Stimulated activated CD4-positive, alpha-beta T cell treated with anti-CD3 and anti-CD28 coated beads, Interleukin-15, amount 100 ng/mL, for 1 hour (primary cell): ENCODE measurements at regions not wholly inside any gene's neighbourhood (a gene's known extent, or its start where the extent isn't known, plus 50 kb on each side); places are given as distances from the start of the nearest gene placed in this dataset.

Experiments
- DNase-seq, 2 donors: peaks; one replicate each; pipeline ENCODE4 v3.0.0-alpha.2; 2020; ENCODE audit warnings: low read depth in 1 of 2, low spot score in 1 of 2

- no peak for DNase-seq
Observed at GRCh38 chr2:15040429-15041084, 408.0 kb downstream of the LRATD1 start.

- DNase-seq = no peak
Observed at GRCh38 chr2:15041429-15041837, 408.9 kb downstream of the LRATD1 start.

GRCh38 chr2:15042801-15043217 is 410.3 kb downstream of the LRATD1 start:
- DNase-seq = no peak

- no peak for DNase-seq
Observed at GRCh38 chr2:15043336-15044058, 411.0 kb downstream of the LRATD1 start.

- DNase-seq = no peak
Observed at GRCh38 chr2:15045054-15045453, 412.5 kb downstream of the LRATD1 start.

GRCh38 chr2:15047184-15047583 is 414.7 kb downstream of the LRATD1 start:
- no peak for DNase-seq

- no peak for DNase-seq
Observed at GRCh38 chr2:15048000-15048399, 415.5 kb downstream of the LRATD1 start.

- DNase-seq = no peak
Observed at GRCh38 chr2:15049096-15049993, 416.8 kb downstream of the LRATD1 start.

GRCh38 chr2:15050483-15050882 is 418.0 kb downstream of the LRATD1 start:
- no peak for DNase-seq

GRCh38 chr2:15053542-15053941 is 421.0 kb downstream of the LRATD1 start:
- no peak for DNase-seq

GRCh38 chr2:15058015-15058720 is 425.7 kb downstream of the LRATD1 start:
- no peak for DNase-seq

- no peak for DNase-seq
Observed at GRCh38 chr2:15058721-15059157, 426.2 kb downstream of the LRATD1 start.

- DNase-seq = no peak
Observed at GRCh38 chr2:15059870-15060512, 427.5 kb downstream of the LRATD1 start.

GRCh38 chr2:15061268-15061667 is 428.8 kb downstream of the LRATD1 start:
- DNase-seq = no peak

- no peak for DNase-seq
Observed at GRCh38 chr2:15066138-15066537, 433.6 kb downstream of the LRATD1 start.

GRCh38 chr2:15069149-15069548 is 436.6 kb downstream of the LRATD1 start:
- no peak for DNase-seq

- DNase-seq = no peak
Observed at GRCh38 chr2:15072836-15073235, 440.3 kb downstream of the LRATD1 start.

GRCh38 chr2:15073664-15074063 is 441.1 kb downstream of the LRATD1 start:
- no peak for DNase-seq

- no peak for DNase-seq
Observed at GRCh38 chr2:15074319-15074718, 441.8 kb downstream of the LRATD1 start.
